ENCODE measurements at regions not wholly inside any gene's neighbourhood (a gene's known extent, or its start where the extent isn't known, plus 50 kb on each side); places are given as distances from the start of the nearest gene placed in this dataset.

DNA sequence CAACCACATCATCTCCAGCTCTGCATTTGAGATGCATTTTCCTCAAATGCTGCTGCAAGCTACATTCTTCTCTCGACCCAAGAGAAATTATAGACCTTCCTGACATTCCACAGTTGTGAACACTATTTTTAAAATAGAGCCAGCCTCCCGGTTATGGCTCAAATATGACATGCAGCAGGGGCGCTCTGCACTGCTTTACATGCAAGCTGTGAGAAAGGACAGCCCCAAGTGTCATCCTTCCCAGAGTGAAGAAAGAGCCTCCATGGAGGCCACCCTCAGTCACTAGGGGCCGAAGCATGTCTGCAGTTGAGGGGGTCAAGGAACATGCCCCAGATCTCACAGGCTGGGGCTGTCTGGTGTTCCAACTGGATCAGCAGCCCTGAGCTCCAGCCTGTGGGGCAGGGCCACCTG is 63.9 kb upstream of the CHST15 start:
- peak in 1 of 2 donors; percentile 4 for DNase-seq
- intact Hi-C loops (cut with DNase I; ENCODE audit: low total_unique reads): no loop called here
- peaks cover 32 to 33% of the 10 kb centered on the region in 2 donors for H3K4me1 ChIP-seq
- H3K9me3 ChIP-seq: no peaks in the 10 kb centered on the region
- in situ Hi-C loops (cut with MboI; ENCODE audit: low sequenced_read_pairs in 4 of 4): loop anchor here in 1 of 4 donors (10.0 kb wide), 1 partner anchor 52 kb away; no protein-coding TSS in a partner anchor
- no peak overlapping the region for H3K27ac ChIP-seq
- H3K4me3 ChIP-seq: no peak overlapping the region
- TF ChIP-seq POLR2A (IDR thresholded peaks at IDR 0.05): no peak
- TF ChIP-seq CTCF (IDR thresholded peaks at IDR 0.05 in 4 of 5, conservative IDR thresholded peaks at IDR 0.05 in 1 of 5): no peak
- no peaks in the 10 kb centered on the region for H3K36me3 ChIP-seq
- ATAC-seq: no peak
- no peaks in the 10 kb centered on the region for H3K27me3 ChIP-seq

- TF ChIP-seq CTCF (IDR thresholded peaks at IDR 0.05 in 4 of 5, conservative IDR thresholded peaks at IDR 0.05 in 1 of 5) (no peak), POLR2A (IDR thresholded peaks at IDR 0.05) (no peak)
Observed at GRCh38 chr10:124156524-124157260, 63.3 kb upstream of the CHST15 start.

DNA sequence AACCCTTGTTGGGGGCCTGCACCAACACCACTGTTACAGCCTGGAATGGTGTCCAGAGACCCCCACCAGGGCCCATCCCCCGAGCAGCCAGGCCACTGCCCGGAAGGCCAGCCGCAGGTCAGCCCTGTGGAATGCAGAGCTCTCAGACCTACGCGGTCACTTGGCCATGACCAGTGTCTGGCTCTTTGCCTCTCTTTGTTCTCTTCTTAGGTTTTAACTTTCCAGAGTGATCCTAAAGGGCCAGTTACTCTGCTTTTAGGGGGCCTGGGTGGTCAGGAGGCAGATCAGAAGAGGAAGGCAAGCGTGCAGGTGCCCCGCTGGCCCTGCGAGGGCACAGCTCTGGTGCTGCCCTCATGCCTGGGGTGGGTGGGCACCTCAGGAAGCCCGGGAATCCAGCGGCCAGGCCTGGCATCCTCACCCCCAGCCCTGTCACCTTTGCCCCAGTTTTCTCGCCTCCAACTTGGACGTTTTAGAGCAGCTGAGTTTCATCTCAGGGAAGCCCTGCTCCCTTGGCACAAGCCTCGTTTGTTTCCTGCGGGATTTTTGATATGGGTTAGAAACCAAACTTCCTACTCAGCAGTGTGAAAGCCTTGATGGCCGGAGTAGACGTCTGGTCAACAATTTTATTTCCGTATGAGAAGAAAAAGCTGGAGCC is 62.5 kb upstream of the CHST15 start:
- H3K27me3 ChIP-seq: no peaks in the 10 kb centered on the region
- H3K36me3 ChIP-seq: no peaks in the 10 kb centered on the region
- H3K9me3 ChIP-seq: no peaks in the 10 kb centered on the region
- DNase-seq: peak in 1 of 2 donors; percentile 8
- ATAC-seq: no peak
- in situ Hi-C loops (cut with MboI; ENCODE audit: low sequenced_read_pairs in 4 of 4) (loop anchor here in 1 of 4 donors (10.0 kb wide), 1 partner anchor 51 kb away; no protein-coding TSS in a partner anchor), intact Hi-C loops (cut with DNase I; ENCODE audit: low total_unique reads) (no loop called here)
- TF ChIP-seq CTCF (IDR thresholded peaks at IDR 0.05 in 4 of 5, conservative IDR thresholded peaks at IDR 0.05 in 1 of 5): no peak
- TF ChIP-seq POLR2A (IDR thresholded peaks at IDR 0.05): no peak
- peak overlapping the region in 3 of 4 donors; percentile 3 to 10 (median 7) for H3K4me3 ChIP-seq
- peak overlapping the region in 3 of 4 donors; percentile 61 to 63 (median 63) for H3K27ac ChIP-seq
- peaks cover 43 to 45% of the 10 kb centered on the region in 2 donors for H3K4me1 ChIP-seq

More at GRCh38 chr10:124156524-124157260, 63.3 kb upstream of the CHST15 start:
- ATAC-seq: no peak
- peak overlapping the region in 2 of 4 donors; percentile 61 to 63 for H3K27ac ChIP-seq
- in situ Hi-C loops (cut with MboI; ENCODE audit: low sequenced_read_pairs in 4 of 4): loop anchor here in 1 of 4 donors (10.0 kb wide), 1 partner anchor 52 kb away; no protein-coding TSS in a partner anchor
- no peaks in the 10 kb centered on the region for H3K36me3 ChIP-seq
- peak in 1 of 2 donors; percentile 15 for DNase-seq
- H3K9me3 ChIP-seq: no peaks in the 10 kb centered on the region
- H3K4me1 ChIP-seq: peaks cover 37 to 38% of the 10 kb centered on the region in 2 donors
- H3K4me3 ChIP-seq: peak overlapping the region in 2 of 4 donors; percentile 3 to 7
- intact Hi-C loops (cut with DNase I; ENCODE audit: low total_unique reads): no loop called here
- no peaks in the 10 kb centered on the region for H3K27me3 ChIP-seq

DNA sequence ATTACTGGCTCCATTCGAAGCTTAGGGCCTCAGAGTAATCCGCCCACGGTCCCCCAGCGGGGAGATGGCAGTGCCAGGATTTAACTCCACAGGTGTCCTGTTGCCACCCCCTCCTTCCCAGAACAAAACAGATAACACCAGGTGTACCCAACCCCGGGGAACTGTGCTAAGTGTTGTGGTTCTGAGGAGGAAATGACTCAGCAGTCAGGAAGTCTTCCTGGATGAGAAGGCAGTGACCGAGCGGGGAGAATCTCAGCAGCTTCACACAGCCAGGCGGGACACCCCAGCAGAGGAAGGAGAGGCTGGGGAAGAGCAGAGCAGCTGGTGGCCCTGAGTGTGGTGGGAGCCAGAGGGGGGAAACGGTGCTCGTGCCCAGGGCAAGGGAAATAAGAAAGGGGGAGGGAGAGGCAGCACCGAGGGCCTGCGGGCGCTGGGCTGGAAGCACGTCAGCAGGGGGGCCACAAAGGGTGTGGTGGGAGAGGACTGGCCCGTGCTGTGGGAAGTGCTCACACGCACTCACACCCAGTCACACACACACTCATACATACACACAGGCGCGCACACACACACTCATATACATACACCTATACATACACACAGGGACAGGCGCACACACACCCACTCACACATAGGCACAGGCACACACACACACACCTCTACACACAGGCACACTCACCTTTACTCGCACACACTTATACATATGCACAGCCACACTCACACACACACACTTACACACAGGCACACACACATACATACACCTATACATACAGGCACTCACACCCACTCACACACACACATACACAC is 59.8 kb upstream of the CHST15 start:
- no peaks in the 10 kb centered on the region for H3K27me3 ChIP-seq
- ATAC-seq (peak; percentile 66 to 78), DNase-seq (peak; percentile 53 to 54)
- intact Hi-C loops (cut with DNase I; ENCODE audit: low total_unique reads) (loop anchor here (1.0 to 5.0 kb wide), 3 partner anchors 61 to 234 kb away; no protein-coding TSS in a partner anchor), in situ Hi-C loops (cut with MboI; ENCODE audit: low sequenced_read_pairs in 4 of 4) (loop anchor here in 1 of 4 donors (10.0 kb wide), 1 partner anchor 48 kb away; no protein-coding TSS in a partner anchor)
- H3K9me3 ChIP-seq: no peaks in the 10 kb centered on the region
- peak overlapping the region; percentile 73 to 82 (median 74) for H3K27ac ChIP-seq
- TF ChIP-seq POLR2A (IDR thresholded peaks at IDR 0.05) (no peak), CTCF (IDR thresholded peaks at IDR 0.05 in 4 of 5, conservative IDR thresholded peaks at IDR 0.05 in 1 of 5) (no peak)
- peak overlapping the region in 1 of 4 donors; percentile 16 for H3K4me3 ChIP-seq
- H3K36me3 ChIP-seq: no peaks in the 10 kb centered on the region
- peaks cover 47 to 55% of the 10 kb centered on the region in 2 donors for H3K4me1 ChIP-seq

Data from gastrocnemius medialis (tissue), 4 donors.